ENCODE measurements at regions not wholly inside any gene's neighbourhood (a gene's known extent, or its start where the extent isn't known, plus 50 kb on each side); places are given as distances from the start of the nearest gene placed in this dataset.

GRCh38 chr10:52897162-52897561, 124.6 kb upstream of the MBL2 start:
- H3K36me3 ChIP-seq (ENCODE audit: control insufficient read depth, insufficient read depth, low read length): no peaks in the 10 kb centered on the region
- H3K36me3 Mint-ChIP-seq (ENCODE audit: low read depth): no peaks in the 10 kb centered on the region
- H3K9me3 Mint-ChIP-seq: no peaks in the 10 kb centered on the region
- no peak overlapping the region for H3K4me3 Mint-ChIP-seq
- no peak overlapping the region for H3K27ac ChIP-seq (ENCODE audit: low read depth, low read length)
- H3K4me1 ChIP-seq (ENCODE audit: control insufficient read depth, insufficient read depth, low read length): peaks cover 10% of the 10 kb centered on the region
- H3K9ac ChIP-seq (ENCODE audit: extremely low read depth, low read length, poor library complexity, severe bottlenecking): no peak overlapping the region
- peaks cover 13% of the 10 kb centered on the region for H3K9me3 ChIP-seq (ENCODE audit: control insufficient read depth, low read length)
- no peak overlapping the region for H3K4me3 ChIP-seq (ENCODE audit: low read length)
- DNase-seq: no peak
- H3K4me1 Mint-ChIP-seq: peaks cover 18% of the 10 kb centered on the region
- no peak overlapping the region for H3K27ac Mint-ChIP-seq
- H3K27me3 Mint-ChIP-seq (ENCODE audit: insufficient read depth): no peaks in the 10 kb centered on the region
- H3K27me3 ChIP-seq (ENCODE audit: control insufficient read depth, insufficient read depth, low read length, poor library complexity, severe bottlenecking): no peaks in the 10 kb centered on the region
- no peak for TF ChIP-seq CTCF (conservative IDR thresholded peaks at IDR 0.05)

- H3K27me3 ChIP-seq (ENCODE audit: control insufficient read depth, insufficient read depth, low read length, poor library complexity, severe bottlenecking): no peaks in the 10 kb centered on the region
- no peak for TF ChIP-seq CTCF (conservative IDR thresholded peaks at IDR 0.05)
- Mint-ChIP-seq H3K4me1 (peaks cover 11% of the 10 kb centered on the region), H3K27ac (no peak overlapping the region), H3K27me3 (ENCODE audit: insufficient read depth) (peaks cover 2% of the 10 kb centered on the region), H3K36me3 (ENCODE audit: low read depth) (no peaks in the 10 kb centered on the region), H3K9me3 (no peaks in the 10 kb centered on the region), H3K4me3 (no peak overlapping the region)
- no peak overlapping the region for H3K27ac ChIP-seq (ENCODE audit: low read depth, low read length)
- no peaks in the 10 kb centered on the region for H3K36me3 ChIP-seq (ENCODE audit: control insufficient read depth, insufficient read depth, low read length)
- H3K9ac ChIP-seq (ENCODE audit: extremely low read depth, low read length, poor library complexity, severe bottlenecking): no peak overlapping the region
- peaks cover 13% of the 10 kb centered on the region for H3K9me3 ChIP-seq (ENCODE audit: control insufficient read depth, low read length)
- peaks cover 10% of the 10 kb centered on the region for H3K4me1 ChIP-seq (ENCODE audit: control insufficient read depth, insufficient read depth, low read length)
- no peak for DNase-seq
- no peak overlapping the region for H3K4me3 ChIP-seq (ENCODE audit: low read length)
Observed at GRCh38 chr10:52895059-52895458, 122.5 kb upstream of the MBL2 start.

- Histone ChIP-seq H3K27me3 (ENCODE audit: control insufficient read depth, insufficient read depth, low read length, poor library complexity, severe bottlenecking) (no peaks in the 10 kb centered on the region), H3K9me3 (ENCODE audit: control insufficient read depth, low read length) (peaks cover under 1% of the 10 kb centered on the region), H3K4me3 (ENCODE audit: low read length) (no peak overlapping the region), H3K36me3 (ENCODE audit: control insufficient read depth, insufficient read depth, low read length) (no peaks in the 10 kb centered on the region), H3K4me1 (ENCODE audit: control insufficient read depth, insufficient read depth, low read length) (peaks cover 10% of the 10 kb centered on the region), H3K9ac (ENCODE audit: extremely low read depth, low read length, poor library complexity, severe bottlenecking) (no peak overlapping the region), H3K27ac (ENCODE audit: low read depth, low read length) (no peak overlapping the region)
- 95 to 100% methylated on average over 12 to 17 of the region's 17 CpGs for WGBS, 2 experiments (ENCODE audit: insufficient coverage in 1 of 2, insufficient read length in 1 of 2)
- Mint-ChIP-seq H3K36me3 (ENCODE audit: low read depth) (no peaks in the 10 kb centered on the region), H3K27me3 (ENCODE audit: insufficient read depth) (peaks cover 2% of the 10 kb centered on the region), H3K4me3 (no peak overlapping the region), H3K4me1 (peaks cover 17% of the 10 kb centered on the region), H3K9me3 (no peaks in the 10 kb centered on the region), H3K27ac (no peak overlapping the region)
- no peak for DNase-seq
- TF ChIP-seq CTCF (conservative IDR thresholded peaks at IDR 0.05): no peak
Observed at GRCh38 chr10:52890281-52890680, 117.7 kb upstream of the MBL2 start.

Measured in endodermal cell (in vitro differentiated cells).